CD4-positive, alpha-beta memory T cell (primary cell): ENCODE measurements at regions not wholly inside any gene's neighbourhood (a gene's known extent, or its start where the extent isn't known, plus 50 kb on each side); places are given as distances from the start of the nearest gene placed in this dataset.

ENCODE experiments used
- CTCF ChIA-PET: fragments of 350-600 bp; sonication (Branson Sonifier 250); formaldehyde crosslinking; loops from one replicate; lab custom pipeline; 2021; ENCODE audit warnings: inconsistent platforms; ENCODE audit not compliant: partially characterized antibody; lab: Charles Lee
- POLR2A ChIA-PET: fragments of 350-600 bp; sonication (Branson Sonifier 250); formaldehyde crosslinking; loops from one replicate; lab custom pipeline; 2021; ENCODE audit not compliant: partially characterized antibody; lab: Charles Lee
- DNase-seq, 5 donors: peaks; one replicate each; pipeline versions ENCODE4 v3.0.0 to v3.0.0-alpha.2; 2020 to 2022; ENCODE audit warnings: mixed read lengths in 1 of 5
- H3K27ac ChIP-seq: one replicate; pipeline ENCODE4 v1.7.0; 2013; ENCODE audit warnings: low read depth, low read length
- H3K27me3 ChIP-seq: 2 replicates; pipeline ENCODE4 v1.7.0; 2013; ENCODE audit warnings: mild to moderate bottlenecking, low read length, moderate library complexity; ENCODE audit not compliant: insufficient read depth
- H3K36me3 ChIP-seq: 2 replicates; pipeline ENCODE4 v1.7.0; 2013; ENCODE audit warnings: mild to moderate bottlenecking, low read length, moderate library complexity; ENCODE audit not compliant: insufficient read depth
- H3K4me1 ChIP-seq: 2 replicates; pipeline ENCODE4 v1.7.0; 2013; ENCODE audit warnings: mild to moderate bottlenecking, low read length, moderate library complexity; ENCODE audit not compliant: insufficient read depth
- H3K4me3 ChIP-seq, 2 donors: one replicate each; pipeline ENCODE4 v1.7.0; 2013; ENCODE audit warnings: low read length in 2 of 2, mild to moderate bottlenecking in 1 of 2
- H3K9me3 ChIP-seq, 2 donors: one replicate each; pipeline ENCODE4 v1.7.0; 2013; ENCODE audit warnings: low read length in 2 of 2, control low read depth in 1 of 2; ENCODE audit not compliant: control insufficient read depth in 1 of 2
- H3K27ac Mint-ChIP-seq, 7 donors: one replicate each; pipeline ENCODE4 v1.8.0; 2020 to 2021; ENCODE audit warnings: mixed read lengths in 7 of 7, mild to moderate bottlenecking in 6 of 7, inconsistent platforms in 3 of 7, moderate library complexity in 3 of 7
- H3K27me3 Mint-ChIP-seq, 2 donors: one replicate each; pipeline ENCODE4 v1.8.0; 2020 to 2021; ENCODE audit warnings: mixed read lengths in 2 of 2
- H3K36me3 Mint-ChIP-seq, 2 donors: one replicate each; pipeline ENCODE4 v1.8.0; 2020 to 2021; ENCODE audit warnings: mixed read lengths in 2 of 2, inconsistent platforms in 1 of 2, mild to moderate bottlenecking in 1 of 2
- H3K4me1 Mint-ChIP-seq, 4 donors: one replicate each; pipeline ENCODE4 v1.8.0; 2020 to 2021; ENCODE audit warnings: mixed read lengths in 4 of 4, mild to moderate bottlenecking in 1 of 4
- H3K4me3 Mint-ChIP-seq, 8 donors: one replicate each; pipeline ENCODE4 v1.8.0; 2020 to 2021; ENCODE audit warnings: mixed read lengths in 8 of 8, mild to moderate bottlenecking in 7 of 8, moderate library complexity in 6 of 8, inconsistent platforms in 3 of 8
- H3K9me3 Mint-ChIP-seq, 8 donors: one replicate each; pipeline ENCODE4 v1.8.0; 2020 to 2021; ENCODE audit warnings: mixed read lengths in 8 of 8, mild to moderate bottlenecking in 5 of 8, inconsistent platforms in 3 of 8, moderate library complexity in 1 of 8
- intact Hi-C: fragments of 100-400 bp; cut with micrococcal nuclease; formaldehyde crosslinking; loops from one replicate; pipeline ENCODE4 v1.15.1; 2023

- intact Hi-C loops, result no loop called here
- H3K4me3 ChIP-seq, result no peak overlapping the region
- H3K4me1 ChIP-seq, result no peaks in the 10 kb centered on the region
- H3K36me3 ChIP-seq, result no peaks in the 10 kb centered on the region
- H3K27me3 Mint-ChIP-seq, result peaks cover 0 to 5% of the 10 kb centered on the region in 2 donors
- ChIA-PET POLR2A (interaction anchor here (1.0 kb wide), 1 partner anchor 9 kb away, joined by 5 read pairs; no protein-coding TSS in a partner anchor), CTCF (interaction anchor here (0.9 to 1.5 kb wide), 2 partner anchors 18 to 71 kb away, joined by 3 to 5 read pairs; no protein-coding TSS in a partner anchor)
- no peaks in the 10 kb centered on the region for H3K36me3 Mint-ChIP-seq
- H3K4me3 Mint-ChIP-seq, result no peak overlapping the region
- peaks cover 0 to 5% (median 0%) of the 10 kb centered on the region in 8 donors for H3K9me3 Mint-ChIP-seq
- no peaks in the 10 kb centered on the region for H3K27me3 ChIP-seq
- peak in 1 of 5 donors; percentile 11 for DNase-seq
- H3K27ac ChIP-seq, result no peak overlapping the region
- no peak overlapping the region for H3K27ac Mint-ChIP-seq
- H3K9me3 ChIP-seq, result no peaks in the 10 kb centered on the region
- H3K4me1 Mint-ChIP-seq, result peaks cover 0 to 2% (median under 1%) of the 10 kb centered on the region in 4 donors
Observed at GRCh38 chr7:106774768-106775551, 90.1 kb upstream of the PIK3CG start.

GRCh38 chr7:106775552-106775936 is 89.5 kb upstream of the PIK3CG start:
- CTCF ChIA-PET, result interaction anchor here (0.9 to 1.5 kb wide), 2 partner anchors 17 to 72 kb away, joined by 3 to 5 read pairs; no protein-coding TSS in a partner anchor
- H3K36me3 Mint-ChIP-seq, result no peaks in the 10 kb centered on the region
- Histone ChIP-seq H3K27me3 (no peaks in the 10 kb centered on the region), H3K36me3 (no peaks in the 10 kb centered on the region), H3K4me3 (no peak overlapping the region), H3K9me3 (no peaks in the 10 kb centered on the region), H3K27ac (no peak overlapping the region), H3K4me1 (no peaks in the 10 kb centered on the region)
- H3K27ac Mint-ChIP-seq, result no peak overlapping the region
- peaks cover 0 to 5% of the 10 kb centered on the region in 2 donors for H3K27me3 Mint-ChIP-seq
- intact Hi-C loops, result no loop called here
- peaks cover 0 to 5% (median 0%) of the 10 kb centered on the region in 8 donors for H3K9me3 Mint-ChIP-seq
- no peak overlapping the region for H3K4me3 Mint-ChIP-seq
- peaks cover 0 to 2% (median 0%) of the 10 kb centered on the region in 4 donors for H3K4me1 Mint-ChIP-seq
- DNase-seq, result no peak
- POLR2A ChIA-PET, result interaction anchor here (1.0 kb wide), 1 partner anchor 10 kb away, joined by 5 read pairs; no protein-coding TSS in a partner anchor

- Histone ChIP-seq H3K4me3 (no peak overlapping the region), H3K27me3 (no peaks in the 10 kb centered on the region), H3K4me1 (no peaks in the 10 kb centered on the region), H3K27ac (no peak overlapping the region), H3K36me3 (no peaks in the 10 kb centered on the region), H3K9me3 (no peaks in the 10 kb centered on the region)
- Mint-ChIP-seq H3K36me3 (no peaks in the 10 kb centered on the region), H3K4me3 (no peak overlapping the region), H3K9me3 (peaks cover 0 to 5% (median 0%) of the 10 kb centered on the region in 8 donors), H3K27ac (no peak overlapping the region), H3K4me1 (peaks cover 0 to 2% (median 0%) of the 10 kb centered on the region in 4 donors), H3K27me3 (peaks cover 0 to 5% of the 10 kb centered on the region in 2 donors)
- intact Hi-C loops, result no loop called here
- POLR2A ChIA-PET, result interaction anchor here (1.0 kb wide), 1 partner anchor 10 kb away, joined by 5 read pairs; no protein-coding TSS in a partner anchor
- CTCF ChIA-PET, result interaction anchor here (0.9 kb wide), 1 partner anchor 72 kb away, joined by 3 read pairs; no protein-coding TSS in a partner anchor
- no peak for DNase-seq
Observed at GRCh38 chr7:106775975-106776607, 89.0 kb upstream of the PIK3CG start.

DNA sequence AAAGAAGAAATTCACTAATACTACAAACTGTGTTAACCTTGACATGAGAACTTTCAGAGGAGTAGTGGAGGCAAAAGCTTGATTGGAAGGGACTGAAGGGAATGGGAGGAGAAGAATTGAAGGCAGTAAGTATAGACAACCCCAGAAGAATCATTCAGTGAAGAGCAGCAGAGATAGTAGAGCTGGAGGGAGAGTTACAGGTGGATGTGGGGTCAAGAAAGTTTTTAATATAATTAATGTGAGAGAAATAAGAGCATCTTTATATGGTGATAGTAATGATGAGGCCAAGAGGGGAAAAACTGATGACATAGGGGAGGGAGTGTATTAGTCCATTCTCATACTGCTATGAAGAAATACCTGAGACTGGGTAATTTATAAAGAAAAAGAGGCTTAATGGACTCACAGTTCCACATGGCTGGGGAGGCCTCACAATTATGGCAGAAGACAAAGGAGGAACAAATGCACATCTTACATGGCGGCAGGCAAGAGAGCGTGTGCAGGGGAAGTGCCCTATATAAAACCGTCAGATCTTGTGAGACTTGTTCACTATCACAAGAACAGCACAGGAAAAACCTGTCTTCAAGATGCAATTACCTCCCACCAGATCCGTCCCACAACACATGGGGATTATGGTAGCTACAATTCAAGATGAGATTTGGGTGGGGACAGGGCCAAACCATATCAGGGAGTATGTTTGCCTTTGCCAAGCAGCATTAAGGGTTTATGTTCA is 88.3 kb upstream of the PIK3CG start:
- Mint-ChIP-seq H3K27ac (peak overlapping the region in 2 of 7 donors; percentile 32 to 34), H3K36me3 (no peaks in the 10 kb centered on the region), H3K4me1 (peaks cover 0 to 2% (median 0%) of the 10 kb centered on the region in 4 donors), H3K27me3 (peaks cover 0 to 5% of the 10 kb centered on the region in 2 donors), H3K4me3 (no peak overlapping the region), H3K9me3 (peaks cover 0 to 5% (median 0%) of the 10 kb centered on the region in 8 donors)
- ChIA-PET CTCF (no interaction called here), POLR2A (no interaction called here)
- no peaks in the 10 kb centered on the region for H3K9me3 ChIP-seq
- intact Hi-C loops, result no loop called here
- no peak for DNase-seq
- no peak overlapping the region for H3K27ac ChIP-seq
- no peaks in the 10 kb centered on the region for H3K4me1 ChIP-seq
- H3K27me3 ChIP-seq, result no peaks in the 10 kb centered on the region
- H3K4me3 ChIP-seq, result no peak overlapping the region
- no peaks in the 10 kb centered on the region for H3K36me3 ChIP-seq

DNA sequence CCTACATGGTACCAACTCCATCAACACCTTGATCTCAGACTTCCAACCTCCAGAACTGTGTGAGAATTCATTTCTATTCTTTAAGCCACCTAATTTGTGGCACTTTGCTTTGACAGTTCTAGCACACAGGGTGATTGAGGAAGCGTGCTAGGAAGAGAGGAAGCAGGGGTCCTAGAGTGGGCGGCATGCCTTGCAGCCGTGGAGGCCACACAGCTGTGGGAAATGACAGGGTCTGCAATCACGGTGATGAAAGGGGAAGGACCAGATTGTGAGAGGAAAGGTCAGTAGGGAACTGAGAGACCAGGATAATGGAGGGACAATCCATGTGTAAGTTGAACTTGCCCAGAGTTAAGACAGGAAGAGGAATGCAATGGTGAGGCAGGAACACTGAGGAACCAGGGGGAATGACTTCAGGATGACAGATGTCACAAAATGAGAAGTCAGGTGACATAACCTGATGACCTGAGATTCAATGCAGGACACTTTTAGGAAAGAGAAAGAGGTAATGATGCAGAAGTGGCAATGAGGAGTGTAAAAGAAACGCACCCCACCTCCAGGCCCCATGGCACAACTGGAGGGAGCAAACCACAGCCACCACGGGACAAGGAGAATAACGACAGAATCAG is 87.3 kb upstream of the PIK3CG start:
- intact Hi-C loops, result no loop called here
- Histone ChIP-seq H3K27me3 (no peaks in the 10 kb centered on the region), H3K4me3 (no peak overlapping the region), H3K9me3 (no peaks in the 10 kb centered on the region), H3K4me1 (no peaks in the 10 kb centered on the region), H3K27ac (no peak overlapping the region), H3K36me3 (no peaks in the 10 kb centered on the region)
- no peaks in the 10 kb centered on the region for H3K4me1 Mint-ChIP-seq
- POLR2A ChIA-PET, result no interaction called here
- peaks cover 0 to 5% of the 10 kb centered on the region in 2 donors for H3K27me3 Mint-ChIP-seq
- H3K36me3 Mint-ChIP-seq, result no peaks in the 10 kb centered on the region
- no peak for DNase-seq
- H3K27ac Mint-ChIP-seq, result no peak overlapping the region
- H3K4me3 Mint-ChIP-seq, result no peak overlapping the region
- CTCF ChIA-PET, result no interaction called here
- H3K9me3 Mint-ChIP-seq, result peaks cover 0 to 5% (median 0%) of the 10 kb centered on the region in 8 donors

GRCh38 chr7:106778656-106779250 is 86.3 kb upstream of the PIK3CG start:
- Mint-ChIP-seq H3K36me3 (no peaks in the 10 kb centered on the region), H3K4me1 (no peaks in the 10 kb centered on the region), H3K4me3 (no peak overlapping the region), H3K9me3 (peaks cover 0 to 5% (median 0%) of the 10 kb centered on the region in 8 donors), H3K27ac (no peak overlapping the region), H3K27me3 (peaks cover 0 to 5% of the 10 kb centered on the region in 2 donors)
- CTCF ChIA-PET, result interaction anchor here (1.2 kb wide), 2 partner anchors 14 to 372 kb away, joined by 3 read pairs; no protein-coding TSS in a partner anchor
- no peak for DNase-seq
- Histone ChIP-seq H3K27ac (no peak overlapping the region), H3K4me3 (no peak overlapping the region), H3K9me3 (no peaks in the 10 kb centered on the region), H3K4me1 (no peaks in the 10 kb centered on the region), H3K36me3 (no peaks in the 10 kb centered on the region), H3K27me3 (no peaks in the 10 kb centered on the region)
- POLR2A ChIA-PET, result no interaction called here
- intact Hi-C loops, result no loop called here
